ENCODE measurements at regions not wholly inside any gene's neighbourhood (a gene's known extent, or its start where the extent isn't known, plus 50 kb on each side); places are given as distances from the start of the nearest gene placed in this dataset.

DNA sequence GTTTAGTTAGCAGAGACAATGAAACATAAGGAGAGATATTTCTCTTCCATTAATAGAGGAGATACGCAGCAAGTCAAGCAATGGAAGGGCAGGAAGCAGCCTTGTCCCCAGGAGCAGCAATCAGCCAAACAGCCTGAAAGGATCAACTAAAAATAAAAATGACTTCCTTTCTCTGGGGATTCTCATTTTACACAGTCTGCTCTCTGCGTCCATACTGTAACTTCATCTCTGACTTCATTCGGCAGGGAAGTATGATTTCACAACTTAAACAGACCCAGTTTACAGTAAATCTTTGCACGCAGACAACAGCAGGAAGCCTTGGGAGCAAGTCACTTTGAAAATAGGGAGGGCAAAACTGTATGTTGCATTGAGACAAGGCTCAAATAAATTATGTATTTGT lies 826.7 kb downstream of the DIAPH3 start:
- TF ChIP-seq, protein P1, sequence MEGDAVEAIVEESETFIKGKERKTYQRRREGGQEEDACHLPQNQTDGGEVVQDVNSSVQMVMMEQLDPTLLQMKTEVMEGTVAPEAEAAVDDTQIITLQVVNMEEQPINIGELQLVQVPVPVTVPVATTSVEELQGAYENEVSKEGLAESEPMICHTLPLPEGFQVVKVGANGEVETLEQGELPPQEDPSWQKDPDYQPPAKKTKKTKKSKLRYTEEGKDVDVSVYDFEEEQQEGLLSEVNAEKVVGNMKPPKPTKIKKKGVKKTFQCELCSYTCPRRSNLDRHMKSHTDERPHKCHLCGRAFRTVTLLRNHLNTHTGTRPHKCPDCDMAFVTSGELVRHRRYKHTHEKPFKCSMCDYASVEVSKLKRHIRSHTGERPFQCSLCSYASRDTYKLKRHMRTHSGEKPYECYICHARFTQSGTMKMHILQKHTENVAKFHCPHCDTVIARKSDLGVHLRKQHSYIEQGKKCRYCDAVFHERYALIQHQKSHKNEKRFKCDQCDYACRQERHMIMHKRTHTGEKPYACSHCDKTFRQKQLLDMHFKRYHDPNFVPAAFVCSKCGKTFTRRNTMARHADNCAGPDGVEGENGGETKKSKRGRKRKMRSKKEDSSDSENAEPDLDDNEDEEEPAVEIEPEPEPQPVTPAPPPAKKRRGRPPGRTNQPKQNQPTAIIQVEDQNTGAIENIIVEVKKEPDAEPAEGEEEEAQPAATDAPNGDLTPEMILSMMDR (IDR thresholded peaks at IDR 0.05; ENCODE audit: poor library complexity): no peak
- no peak for TF ChIP-seq EZH2 (IDR thresholded peaks at IDR 0.05; ENCODE audit: borderline replicate concordance)

All from hepatocyte (in vitro differentiated cells).